IPS-NIHi7 (cell line): ENCODE measurements at regions not wholly inside any gene's neighbourhood (a gene's known extent, or its start where the extent isn't known, plus 50 kb on each side); places are given as distances from the start of the nearest gene placed in this dataset.

Experiments used
- DNase-seq: peaks from one replicate; pipeline ENCODE4 v3.0.0; 2012; ENCODE audit warnings: mixed read lengths; ENCODE audit errors: extremely low spot score

DNA sequence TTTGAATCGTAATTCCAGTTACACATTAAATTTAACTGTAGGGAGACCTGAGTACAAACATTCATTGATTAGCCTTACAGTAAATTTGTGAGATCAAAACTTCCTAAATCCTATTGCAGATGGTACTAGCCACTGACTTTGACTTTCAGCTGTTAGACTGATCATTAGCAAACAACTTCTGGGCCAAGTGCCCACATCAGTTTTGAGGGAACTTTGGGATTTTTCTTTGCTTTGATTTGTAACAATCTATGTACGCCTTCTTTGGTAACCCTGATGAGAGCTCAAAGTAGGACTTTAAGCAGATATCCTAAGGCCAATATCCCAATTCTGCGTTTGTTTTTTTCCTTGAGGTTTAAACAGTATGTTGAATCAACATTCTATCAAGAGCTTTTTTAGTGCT lies 131.5 kb downstream of the DLEU7 start:
- no peak for DNase-seq

DNA sequence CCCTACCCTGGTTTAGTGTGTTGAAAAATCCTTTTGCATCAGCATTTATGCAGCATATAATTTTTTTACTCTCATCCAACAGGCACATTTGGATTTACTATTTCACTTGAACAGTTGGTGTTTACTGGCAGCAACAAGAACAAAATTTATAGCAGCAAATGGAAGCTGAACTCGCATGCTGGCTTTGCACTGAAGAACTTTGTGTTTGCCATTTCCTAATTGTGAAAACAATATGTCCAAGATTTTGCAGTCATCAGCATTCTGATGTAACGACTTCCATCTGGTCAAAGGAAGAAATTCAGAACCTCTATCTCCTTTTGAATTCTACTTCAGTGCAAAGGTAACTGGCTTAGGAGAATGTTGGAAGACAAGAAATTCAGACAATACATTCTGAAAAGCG lies 131.0 kb downstream of the DLEU7 start:
- no peak for DNase-seq

DNA sequence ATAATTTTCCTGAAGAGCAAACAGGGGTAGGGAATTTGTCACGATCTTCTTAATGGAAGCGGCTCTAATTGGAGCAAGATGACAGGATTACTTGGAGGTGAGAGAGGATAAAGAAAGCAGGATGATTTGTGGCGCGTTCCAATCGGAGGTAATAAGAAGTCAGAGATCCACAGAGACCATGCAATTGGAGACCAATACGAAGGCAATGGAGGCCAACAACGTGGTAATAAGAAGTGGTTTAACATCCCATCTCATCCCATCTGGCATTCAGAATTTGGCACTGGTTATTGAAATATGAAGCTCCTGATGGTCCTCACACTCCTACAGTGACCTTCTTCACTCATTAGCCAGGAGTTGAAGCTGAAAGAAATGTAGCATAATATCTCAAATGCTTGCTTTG lies 130.6 kb downstream of the DLEU7 start:
- DNase-seq: no peak

DNA sequence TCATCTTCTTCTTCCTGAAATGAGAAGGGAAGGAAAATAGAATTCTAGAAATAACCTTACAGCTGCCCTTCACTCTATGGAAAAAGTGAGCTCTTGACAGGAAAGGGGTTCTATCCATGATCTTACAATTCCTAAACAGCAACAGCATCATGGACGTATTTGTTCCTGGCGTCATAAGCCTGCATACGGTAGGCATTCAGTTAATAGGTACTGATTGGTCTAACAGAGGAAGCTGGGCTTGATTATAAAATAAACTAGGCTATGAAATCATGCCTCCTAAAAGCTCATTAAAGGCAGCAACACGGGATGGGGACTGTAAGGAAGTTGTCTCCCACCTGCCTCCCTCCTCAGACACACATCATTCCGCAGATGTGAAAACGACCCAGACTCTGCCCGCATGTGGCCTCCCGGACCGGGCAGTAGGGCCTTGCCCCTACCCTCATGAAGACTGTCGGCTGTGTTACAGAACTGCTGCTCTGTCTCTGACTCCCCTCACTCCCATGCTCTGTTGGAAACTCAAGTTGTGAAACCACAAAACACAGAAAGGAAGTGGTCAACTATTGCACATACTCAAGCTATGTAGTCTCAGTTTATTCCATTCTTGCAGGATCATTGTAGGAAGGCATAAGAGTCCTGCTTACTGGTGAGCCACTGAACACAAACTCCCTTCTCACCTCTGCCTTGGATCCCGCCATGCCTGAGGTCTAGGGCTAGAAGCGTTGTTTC lies 129.8 kb downstream of the DLEU7 start:
- DNase-seq: no peak

DNA sequence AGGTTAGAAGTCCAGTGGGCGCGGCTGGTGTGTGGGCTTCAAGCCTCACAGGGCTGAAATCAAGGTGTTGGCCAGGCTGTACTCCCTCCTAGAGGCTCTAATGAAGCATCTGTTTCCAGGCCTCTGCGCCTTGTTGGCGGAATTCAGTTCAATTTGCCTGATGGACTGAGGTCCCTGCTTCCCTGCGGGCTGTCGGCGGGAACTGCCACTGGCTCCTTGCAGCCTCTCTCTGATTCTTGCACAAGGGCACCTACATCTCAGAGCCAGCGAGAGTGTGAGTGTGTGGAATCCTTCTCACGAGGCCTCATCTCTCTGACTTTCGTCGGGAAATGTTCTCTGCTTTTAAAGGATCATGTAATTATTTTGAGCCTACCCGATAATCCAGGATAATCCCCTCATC lies 128.6 kb downstream of the DLEU7 start:
- DNase-seq: no peak

DNA sequence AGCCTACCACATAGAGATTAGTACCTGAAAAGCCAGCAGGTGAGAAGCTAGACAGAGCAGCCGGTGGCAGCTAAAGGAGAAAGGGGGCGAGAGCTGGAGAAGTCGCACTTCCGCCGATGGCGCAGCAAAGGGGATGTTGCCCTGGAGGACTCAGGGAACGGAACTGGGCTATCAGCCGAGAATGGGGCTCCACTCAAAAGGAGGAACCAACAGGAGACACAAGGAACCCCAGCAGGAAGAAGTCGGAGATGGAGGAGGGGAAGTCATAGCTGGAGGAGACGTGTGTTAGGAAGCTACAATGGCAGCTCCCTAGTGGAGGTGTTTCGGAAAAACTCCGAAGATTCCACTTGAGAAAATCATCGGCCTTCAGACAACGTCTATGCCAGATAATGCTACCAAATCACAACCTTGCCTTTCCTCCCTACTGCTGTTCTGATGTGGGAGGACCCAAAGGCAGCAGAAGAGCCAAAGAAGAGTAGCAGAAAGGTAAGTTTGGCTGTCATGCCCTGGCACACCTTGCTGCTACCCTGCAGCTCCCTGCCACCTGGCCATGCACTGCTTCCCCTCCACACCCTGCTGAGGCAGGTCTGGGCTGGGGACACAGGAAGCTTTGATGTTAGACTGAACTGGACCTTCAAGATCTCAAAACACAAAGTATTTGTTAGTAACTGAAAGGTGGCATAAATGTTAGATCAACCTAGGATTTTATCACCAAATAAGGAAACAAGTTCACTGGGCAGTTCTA lies 127.9 kb downstream of the DLEU7 start:
- DNase-seq: no peak

DNA sequence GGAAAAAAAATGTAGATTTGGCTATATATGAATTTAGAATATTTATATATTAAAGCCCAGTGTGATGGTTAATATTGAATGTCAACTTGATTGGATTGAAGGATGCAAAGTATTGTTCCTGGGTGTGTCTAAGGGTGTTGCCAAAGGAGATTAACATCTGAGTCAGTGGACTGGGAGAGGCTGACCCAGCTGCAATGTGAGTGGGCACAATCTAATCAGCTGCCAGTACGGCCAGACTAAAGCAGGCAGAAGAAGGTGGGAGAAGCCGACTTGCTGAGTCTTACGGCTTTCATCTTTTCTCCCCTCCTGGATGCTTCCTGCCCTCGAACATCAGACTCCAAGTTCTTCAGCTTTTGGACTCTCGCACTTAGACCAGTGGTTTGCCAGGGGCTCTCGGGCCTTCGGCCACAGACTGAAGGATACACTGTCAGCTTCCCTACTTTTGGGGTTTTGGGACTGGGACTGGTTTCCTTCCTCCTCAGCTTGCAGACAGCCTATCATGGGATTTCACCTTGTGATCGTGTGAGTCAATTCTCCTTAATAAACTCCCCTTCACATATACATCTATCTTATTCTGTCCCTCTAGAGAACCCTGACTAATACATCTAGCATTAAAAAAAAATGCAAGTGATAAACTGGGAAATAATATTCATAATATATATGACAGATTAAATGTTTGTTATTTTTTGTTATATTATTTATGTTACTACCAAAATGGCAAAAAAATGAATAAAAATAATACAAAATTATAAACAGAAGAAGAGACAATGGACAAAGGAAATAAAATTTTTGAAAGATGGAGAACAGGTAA lies 122.4 kb downstream of the DLEU7 start:
- no peak for DNase-seq

DNA sequence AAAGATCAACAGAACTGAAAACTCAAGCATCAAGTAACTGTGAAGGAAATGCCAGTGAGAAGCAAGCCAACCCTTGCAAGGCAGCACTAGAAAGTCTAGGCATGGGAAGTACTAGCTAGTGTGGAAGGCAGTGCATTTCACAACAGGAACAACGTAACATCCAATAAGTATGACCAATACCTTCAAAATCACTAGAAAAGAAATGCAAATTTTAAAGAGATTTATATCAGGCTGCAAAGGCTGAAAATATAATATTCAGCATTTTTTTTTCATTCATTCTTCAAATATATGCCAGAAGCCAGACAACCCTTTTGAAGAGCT lies 121.9 kb downstream of the DLEU7 start:
- no peak for DNase-seq

DNA sequence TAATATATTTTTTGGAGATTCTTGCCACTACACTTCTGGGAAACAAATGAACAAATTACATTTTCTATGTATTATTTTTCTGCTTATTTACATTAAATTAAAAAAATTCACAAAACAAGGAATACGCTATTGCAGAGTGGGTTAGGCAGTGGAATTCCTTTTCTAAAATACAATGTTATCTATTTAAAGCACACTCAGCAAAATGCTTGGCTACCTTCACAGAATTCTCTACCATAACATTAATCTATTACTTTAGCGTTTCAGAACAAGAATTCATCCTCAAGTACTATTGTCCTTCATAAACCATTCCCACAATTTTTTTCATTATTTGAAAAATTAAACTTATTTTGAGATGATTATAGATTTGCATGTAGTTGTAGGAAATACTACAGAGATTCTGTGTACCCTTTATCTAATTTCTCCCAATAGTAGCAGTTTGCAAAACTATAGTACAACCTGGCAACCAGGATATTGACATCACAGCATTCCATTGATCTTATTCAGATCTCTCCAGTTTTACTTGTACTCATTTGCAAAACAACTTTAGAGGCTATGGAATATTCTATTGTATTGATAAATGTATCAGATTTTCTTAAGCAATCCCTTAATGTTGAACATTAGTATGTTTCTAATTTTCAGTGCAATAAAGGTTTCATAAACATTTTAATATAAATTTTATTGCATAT lies 120.9 kb downstream of the DLEU7 start:
- no peak for DNase-seq

DNA sequence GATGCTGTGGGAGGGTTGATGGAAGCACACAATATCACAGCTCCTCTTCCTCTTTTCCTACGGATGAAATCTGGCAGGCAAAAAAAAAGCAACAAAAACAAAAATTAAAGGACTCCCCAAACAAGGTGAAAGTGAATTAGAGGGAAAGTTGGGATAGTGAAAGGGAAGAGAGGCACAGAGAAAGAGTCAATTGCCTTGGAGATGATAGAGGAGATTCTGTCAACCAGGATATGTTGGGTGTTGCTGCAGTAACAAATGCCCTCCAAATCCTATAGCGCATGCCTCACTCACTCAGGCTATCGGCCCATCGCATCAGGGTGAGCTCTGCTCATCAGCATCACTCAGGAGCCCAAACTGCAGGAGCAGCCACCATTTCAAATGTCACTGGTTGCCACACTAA lies 119.1 kb downstream of the DLEU7 start:
- no peak for DNase-seq

DNA sequence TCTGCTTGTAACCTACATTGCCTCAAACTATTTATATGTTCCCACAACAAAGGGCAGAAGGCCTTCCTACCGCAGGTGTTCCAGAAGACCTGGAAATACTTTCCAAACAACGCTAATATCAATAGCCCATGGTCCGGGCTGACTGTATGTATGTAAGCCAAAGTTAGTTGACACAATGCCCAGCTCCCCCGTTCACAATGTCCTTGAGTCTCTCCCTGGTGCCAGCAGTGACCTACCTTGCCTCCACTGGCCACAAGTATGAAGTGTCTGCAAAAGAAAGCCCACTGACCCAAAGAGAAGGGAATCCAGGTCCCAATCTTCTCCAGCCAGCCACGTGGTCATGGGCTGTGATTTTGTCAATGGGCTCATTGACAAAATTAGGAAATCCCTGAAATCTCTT lies 118.6 kb downstream of the DLEU7 start:
- DNase-seq: no peak

DNA sequence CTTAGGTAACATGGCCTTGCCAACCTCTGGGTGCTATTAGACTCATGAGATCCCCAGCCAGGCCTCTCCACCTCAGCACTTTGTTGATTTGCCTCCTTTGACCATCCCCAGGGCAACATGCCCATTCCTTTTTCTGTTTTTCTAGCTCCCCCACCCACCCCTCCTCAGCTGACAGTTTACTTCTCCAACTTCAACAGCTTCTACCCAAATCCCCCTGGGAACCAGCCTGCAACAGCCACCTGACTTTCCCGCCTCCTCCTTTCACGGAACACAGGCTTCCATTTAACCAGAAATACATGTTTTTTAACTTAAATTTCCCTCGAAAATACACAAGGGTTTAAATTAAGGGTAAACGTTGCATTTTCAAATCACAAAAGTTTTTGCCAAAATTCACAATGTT lies 117.3 kb downstream of the DLEU7 start:
- no peak for DNase-seq

DNA sequence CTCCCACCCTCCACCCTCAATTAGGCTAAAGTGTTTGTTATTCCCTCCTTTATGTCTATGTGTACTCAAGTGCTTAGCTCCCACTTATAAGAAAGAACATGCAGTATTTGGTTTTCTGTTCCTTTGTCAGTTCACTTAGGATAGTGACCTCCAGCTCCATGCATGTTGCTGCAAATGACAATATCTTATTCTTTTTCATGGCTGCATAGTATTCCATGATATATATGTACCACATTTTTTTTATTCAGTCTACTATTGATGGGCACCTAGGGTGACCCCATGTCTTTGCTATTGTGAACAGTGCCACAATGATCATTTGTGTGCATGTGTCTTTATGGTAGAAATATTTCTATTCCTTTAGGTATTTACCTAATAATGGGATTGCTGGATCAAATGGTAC lies 114.3 kb downstream of the DLEU7 start:
- DNase-seq: no peak

DNA sequence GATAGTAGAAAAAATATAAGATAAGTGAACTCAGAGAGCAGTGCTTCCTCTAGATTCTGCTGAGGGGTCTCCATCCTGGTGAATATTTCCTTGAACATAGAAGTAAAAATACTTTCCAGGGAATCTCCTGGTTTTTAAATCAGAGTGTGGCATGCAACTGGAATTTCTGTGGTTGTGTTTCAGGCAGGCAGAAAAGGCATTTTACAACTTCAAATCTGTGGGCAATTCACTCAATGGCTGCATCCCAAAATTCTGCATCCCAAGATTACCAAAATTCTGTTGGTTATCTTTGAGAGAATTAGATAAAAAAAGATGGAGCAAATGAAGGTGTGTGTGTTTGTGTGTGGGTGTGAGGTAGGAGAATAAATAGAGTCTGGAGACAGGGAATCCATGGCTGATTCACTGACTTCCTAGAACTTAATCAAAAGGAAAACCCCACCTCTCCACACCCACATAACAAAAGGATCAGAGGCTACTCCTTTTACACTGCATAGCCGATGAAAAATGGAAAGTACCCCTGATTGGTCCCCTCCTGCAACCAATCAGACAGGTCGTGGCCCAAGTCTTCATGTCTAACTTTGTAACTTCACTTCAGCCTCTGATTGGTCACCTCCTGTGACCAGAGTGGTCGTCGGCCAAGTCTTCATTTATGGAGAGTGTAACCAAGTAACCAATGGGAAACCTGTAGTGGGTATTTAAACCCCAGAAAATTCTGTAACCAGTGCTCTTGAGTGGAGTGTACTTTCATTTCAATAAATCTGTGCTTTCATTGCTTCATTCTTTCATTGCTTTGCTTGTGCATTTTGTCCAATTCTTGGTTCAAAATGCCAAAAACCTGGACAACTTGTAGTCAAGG lies 112.8 kb downstream of the DLEU7 start:
- DNase-seq: no peak

DNA sequence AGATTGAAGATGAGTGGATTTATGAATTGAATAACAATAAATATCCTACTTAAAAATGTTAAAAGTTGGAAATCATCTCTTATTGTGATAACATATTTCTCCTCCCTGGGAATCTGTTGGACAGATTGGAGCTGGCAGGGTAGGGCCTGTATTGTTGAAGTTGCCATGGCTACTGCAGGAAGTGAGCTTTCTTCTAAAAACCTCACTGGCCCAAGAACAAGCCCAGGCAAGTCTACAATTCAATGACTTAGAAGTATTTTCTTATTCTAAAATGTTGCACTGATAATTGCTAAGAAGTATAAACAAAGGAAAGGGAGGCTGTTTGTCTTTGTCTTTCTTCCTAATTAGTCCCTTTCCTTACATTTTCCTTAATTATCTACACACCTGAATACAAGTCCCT lies 112.1 kb downstream of the DLEU7 start:
- DNase-seq: no peak

DNA sequence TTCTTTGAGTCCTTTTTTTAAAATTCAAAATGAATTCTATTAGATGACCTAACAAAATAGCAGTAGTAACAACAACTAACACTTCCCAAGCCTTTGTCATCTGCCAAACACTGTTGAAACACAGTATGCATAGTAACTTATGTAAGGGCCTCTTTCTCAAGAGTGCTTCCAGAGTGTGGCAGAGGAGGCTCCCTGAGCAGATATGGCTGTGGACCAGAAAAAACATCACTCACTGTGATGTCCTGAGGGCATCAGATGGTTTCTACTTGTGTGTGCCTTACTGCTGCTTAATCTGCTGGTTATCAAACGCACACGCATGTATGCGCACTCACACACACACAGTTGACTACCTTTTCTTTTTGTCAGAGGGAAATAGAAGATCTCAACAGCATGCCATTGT lies 110.8 kb downstream of the DLEU7 start:
- no peak for DNase-seq

DNA sequence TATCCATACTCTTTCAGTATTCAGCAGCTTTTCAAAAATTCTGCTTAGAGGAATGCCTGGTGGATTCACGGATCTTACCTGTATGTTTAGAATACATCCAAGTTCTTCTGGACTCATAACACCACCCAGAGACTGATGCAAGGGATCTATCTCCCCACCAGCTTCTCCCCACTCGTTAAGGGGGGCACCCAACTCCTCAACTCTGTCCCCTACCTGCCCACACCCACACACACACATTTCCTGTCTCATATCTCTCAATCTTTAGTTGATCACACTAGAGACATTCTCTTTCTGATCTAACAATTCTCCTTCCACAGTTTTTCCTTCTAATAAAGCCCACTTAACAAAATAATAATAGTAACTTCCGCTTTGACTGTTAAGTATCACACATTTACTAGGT lies 110.1 kb downstream of the DLEU7 start:
- DNase-seq: no peak

DNA sequence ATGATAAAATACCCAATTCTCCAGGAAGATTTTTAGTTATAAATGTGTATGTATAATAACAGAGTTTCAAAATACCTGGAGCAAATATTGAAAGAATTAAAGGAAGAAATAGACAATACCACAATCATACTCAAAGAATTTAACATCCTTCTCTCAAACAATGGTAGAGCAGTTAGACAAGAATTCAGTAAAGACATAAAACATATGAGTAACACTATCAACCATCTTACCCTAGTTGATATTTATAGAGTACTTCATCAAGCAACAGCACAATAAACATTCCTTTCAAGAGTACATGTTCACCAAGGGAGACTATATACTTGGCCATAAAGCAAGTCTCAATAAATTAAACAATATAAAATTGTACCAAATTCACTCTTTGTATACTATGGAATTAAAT lies 108.4 kb downstream of the DLEU7 start:
- DNase-seq: no peak

DNA sequence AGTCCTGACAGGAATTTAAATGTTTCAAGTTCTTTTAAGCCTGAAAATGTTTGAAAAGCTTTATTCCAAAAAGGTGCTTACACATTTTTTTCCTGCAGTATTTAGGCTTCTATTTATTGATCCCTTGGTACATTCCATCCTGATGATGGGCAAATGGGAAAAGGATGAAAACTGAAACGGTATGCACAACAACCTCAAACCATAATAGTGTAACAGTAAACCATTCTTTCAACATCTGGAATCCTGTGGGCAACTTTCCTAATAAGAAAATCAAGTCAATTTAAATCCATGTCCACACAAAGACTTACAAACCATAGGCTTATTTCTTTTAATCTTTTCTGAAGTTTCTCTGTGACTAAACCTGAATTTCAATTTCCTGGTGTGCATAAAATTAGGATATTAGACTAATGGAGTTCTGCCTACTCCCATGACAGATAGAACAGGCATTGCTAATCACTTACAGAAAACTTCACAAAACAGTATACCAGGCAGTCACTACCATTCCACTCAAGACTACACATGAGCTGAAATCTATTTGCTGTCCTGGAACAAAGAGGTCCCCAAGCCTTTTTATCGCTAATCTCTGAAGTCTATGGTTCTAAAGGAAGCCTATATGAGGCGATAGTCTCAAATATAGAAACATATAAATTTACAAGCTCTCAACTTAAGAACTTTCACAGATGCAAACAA lies 103.3 kb downstream of the DLEU7 start:
- DNase-seq: no peak

DNA sequence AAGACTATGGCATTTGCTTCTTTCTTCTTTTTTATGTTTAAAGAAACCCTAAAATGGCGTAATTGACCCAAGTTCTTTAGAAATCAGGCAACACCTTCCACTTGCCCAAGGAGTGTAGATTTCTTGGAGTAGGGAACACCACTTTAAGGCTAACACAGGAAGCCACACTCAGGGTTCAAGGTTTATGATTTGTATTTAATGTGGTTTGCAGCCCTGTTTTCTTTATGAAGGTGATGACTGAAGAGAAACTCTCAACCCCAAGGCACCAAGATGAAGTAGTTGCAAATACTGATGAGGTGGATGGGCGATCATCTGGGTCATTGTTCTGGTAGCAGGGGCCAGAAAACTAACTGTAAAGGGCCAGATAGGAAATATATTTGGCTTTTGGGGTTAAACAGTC lies 101.1 kb downstream of the DLEU7 start:
- DNase-seq: no peak

DNA sequence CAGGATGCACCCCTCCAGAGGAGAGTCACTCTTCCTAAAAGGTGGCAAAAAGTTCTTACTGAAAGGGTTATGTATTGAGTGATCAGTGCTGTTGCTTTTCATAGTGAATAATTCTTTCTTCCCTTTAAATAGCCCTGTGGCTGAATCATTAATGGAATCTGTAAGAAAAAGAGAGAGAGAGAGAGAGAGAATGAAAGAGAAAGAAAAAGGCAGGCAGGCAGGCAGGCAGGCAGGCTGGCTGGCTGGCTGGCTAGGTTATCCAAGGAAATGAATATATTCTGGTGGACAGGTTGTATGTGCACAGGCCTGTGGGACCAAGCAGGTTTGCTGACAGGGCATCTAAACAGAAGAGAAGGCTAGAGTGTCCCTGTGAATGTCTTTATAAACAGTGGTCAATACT lies 100.5 kb downstream of the DLEU7 start:
- DNase-seq: no peak
